Astrocyte (in vitro differentiated cells and primary cell): ENCODE measurements at regions not wholly inside any gene's neighbourhood (a gene's known extent, or its start where the extent isn't known, plus 50 kb on each side); places are given as distances from the start of the nearest gene placed in this dataset.

Source experiments
- DNase-seq: peaks from one replicate; pipeline ENCODE4 v3.0.0-alpha.2; 2010; ENCODE audit warnings: low read depth
- FAIRE-seq: peaks from 2 replicates; lab custom pipeline; 2011; peaks lifted over from hg19 to GRCh38; lab: Jason Lieb, UNC
- H2AFZ ChIP-seq: 2 replicates; pipeline ENCODE4 v1.6.0; 2012; ENCODE audit warnings: low read depth, low read length, inconsistent platforms
- H3K27ac ChIP-seq: 2 replicates; pipeline ENCODE4 v1.5.1; 2011; ENCODE audit warnings: low read depth, low read length, inconsistent platforms
- H3K27me3 ChIP-seq: 2 replicates; pipeline ENCODE4 v1.6.0; 2011; ENCODE audit warnings: low read length, inconsistent platforms; ENCODE audit not compliant: insufficient read depth
- H3K36me3 ChIP-seq: 2 replicates; pipeline ENCODE4 v1.5.1; 2011; ENCODE audit warnings: low read length, inconsistent platforms; ENCODE audit not compliant: insufficient read depth
- H3K4me1 ChIP-seq: 2 replicates; pipeline ENCODE4 v1.5.1; 2011; ENCODE audit warnings: low read length, inconsistent platforms; ENCODE audit not compliant: insufficient read depth
- H3K4me2 ChIP-seq: 2 replicates; pipeline ENCODE4 v1.6.0; 2012; ENCODE audit warnings: low read length, inconsistent platforms
- H3K4me3 ChIP-seq: 2 replicates; pipeline ENCODE4 v1.5.1; 2011; ENCODE audit warnings: low read depth, mild to moderate bottlenecking, low read length, inconsistent platforms; ENCODE audit not compliant: insufficient read depth
- H3K79me2 ChIP-seq: 2 replicates; pipeline ENCODE4 v1.6.0; 2012; ENCODE audit warnings: mild to moderate bottlenecking, low read length, inconsistent platforms; ENCODE audit not compliant: insufficient read depth
- H3K9ac ChIP-seq: 2 replicates; pipeline ENCODE4 v1.6.0; 2012; ENCODE audit warnings: mild to moderate bottlenecking, low read length, inconsistent platforms
- H3K9me3 ChIP-seq: 2 replicates; pipeline ENCODE4 v1.5.1; 2012; ENCODE audit warnings: low read depth, mild to moderate bottlenecking, low read length, inconsistent platforms; ENCODE audit not compliant: insufficient read depth
- H4K20me1 ChIP-seq: 2 replicates; pipeline ENCODE4 v1.6.0; 2012; ENCODE audit warnings: low read length, inconsistent platforms; ENCODE audit not compliant: insufficient read depth
- H3K27ac Mint-ChIP-seq: one replicate; pipeline ENCODE4 v1.8.0; 2021; ENCODE audit warnings: mild to moderate bottlenecking, mixed read lengths; ENCODE audit not compliant: unreplicated experiment
- H3K27me3 Mint-ChIP-seq: one replicate; pipeline ENCODE4 v1.8.0; 2021; ENCODE audit warnings: low read depth, mixed read lengths; ENCODE audit not compliant: unreplicated experiment
- H3K36me3 Mint-ChIP-seq: one replicate; pipeline ENCODE4 v1.8.0; 2021; ENCODE audit warnings: low read depth, mixed read lengths; ENCODE audit not compliant: unreplicated experiment
- H3K4me1 Mint-ChIP-seq: one replicate; pipeline ENCODE4 v1.8.0; 2021; ENCODE audit warnings: low read depth, mixed read lengths; ENCODE audit not compliant: unreplicated experiment
- H3K4me3 Mint-ChIP-seq: one replicate; pipeline ENCODE4 v1.8.0; 2021; ENCODE audit warnings: mild to moderate bottlenecking, moderate library complexity, mixed read lengths; ENCODE audit not compliant: unreplicated experiment
- H3K9me3 Mint-ChIP-seq: one replicate; pipeline ENCODE4 v1.8.0; 2021; ENCODE audit warnings: mild to moderate bottlenecking, mixed read lengths; ENCODE audit not compliant: unreplicated experiment
- EZH2 ChIP-seq: IDR thresholded peaks from 2 replicates; pipeline ENCODE4 v1.6.1; 2012; ENCODE audit warnings: mild to moderate bottlenecking, low read length, inconsistent platforms; ENCODE audit not compliant: insufficient read depth
- TF ChIP-seq, protein P1 (sequence below): IDR thresholded peaks from 2 replicates; pipeline ENCODE4 v1.5.1; 2011; ENCODE audit warnings: low read depth, mild to moderate bottlenecking, inconsistent platforms, low read length, moderate library complexity; ENCODE audit not compliant: insufficient read depth

DNA sequence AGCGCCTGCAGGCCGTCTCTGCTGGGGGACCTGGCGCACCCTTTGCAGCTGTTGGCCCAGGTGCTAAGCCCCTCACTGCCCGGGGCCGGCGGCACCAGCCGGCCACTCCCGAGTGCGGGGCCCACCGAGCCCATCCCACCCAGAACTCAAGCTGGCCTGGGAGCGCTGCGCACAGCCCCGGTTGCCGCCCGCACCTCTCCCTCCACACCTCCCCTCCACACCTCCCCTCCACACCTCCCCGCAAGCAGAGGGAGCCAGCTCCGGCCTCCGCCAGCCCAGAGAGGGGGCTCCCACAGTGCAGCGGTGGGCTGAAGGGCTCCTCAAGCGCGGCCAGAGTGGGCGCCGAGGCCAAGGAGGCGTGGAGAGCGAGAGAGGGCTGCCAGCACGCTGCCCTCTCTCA is 177.8 kb upstream of the KAZN start:
- Histone ChIP-seq H4K20me1 (no peaks in the 10 kb centered on the region), H3K27ac (no peak overlapping the region), H3K9me3 (no peaks in the 10 kb centered on the region), H3K4me2 (no peak overlapping the region), H3K4me1 (no peaks in the 10 kb centered on the region), H3K27me3 (no peaks in the 10 kb centered on the region), H3K4me3 (no peak overlapping the region), H3K36me3 (no peaks in the 10 kb centered on the region), H2AFZ (no peak overlapping the region), H3K9ac (no peak overlapping the region), H3K79me2 (no peaks in the 10 kb centered on the region)
- H3K27ac Mint-ChIP-seq: no peak overlapping the region
- DNase-seq (no peak), FAIRE-seq (no peak)
- no peak overlapping the region for H3K4me3 Mint-ChIP-seq
- H3K9me3 Mint-ChIP-seq: peaks cover 8% of the 10 kb centered on the region
- H3K4me1 Mint-ChIP-seq: no peaks in the 10 kb centered on the region
- TF ChIP-seq, protein P1, sequence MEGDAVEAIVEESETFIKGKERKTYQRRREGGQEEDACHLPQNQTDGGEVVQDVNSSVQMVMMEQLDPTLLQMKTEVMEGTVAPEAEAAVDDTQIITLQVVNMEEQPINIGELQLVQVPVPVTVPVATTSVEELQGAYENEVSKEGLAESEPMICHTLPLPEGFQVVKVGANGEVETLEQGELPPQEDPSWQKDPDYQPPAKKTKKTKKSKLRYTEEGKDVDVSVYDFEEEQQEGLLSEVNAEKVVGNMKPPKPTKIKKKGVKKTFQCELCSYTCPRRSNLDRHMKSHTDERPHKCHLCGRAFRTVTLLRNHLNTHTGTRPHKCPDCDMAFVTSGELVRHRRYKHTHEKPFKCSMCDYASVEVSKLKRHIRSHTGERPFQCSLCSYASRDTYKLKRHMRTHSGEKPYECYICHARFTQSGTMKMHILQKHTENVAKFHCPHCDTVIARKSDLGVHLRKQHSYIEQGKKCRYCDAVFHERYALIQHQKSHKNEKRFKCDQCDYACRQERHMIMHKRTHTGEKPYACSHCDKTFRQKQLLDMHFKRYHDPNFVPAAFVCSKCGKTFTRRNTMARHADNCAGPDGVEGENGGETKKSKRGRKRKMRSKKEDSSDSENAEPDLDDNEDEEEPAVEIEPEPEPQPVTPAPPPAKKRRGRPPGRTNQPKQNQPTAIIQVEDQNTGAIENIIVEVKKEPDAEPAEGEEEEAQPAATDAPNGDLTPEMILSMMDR: no peak
- TF ChIP-seq EZH2: no peak
- no peaks in the 10 kb centered on the region for H3K36me3 Mint-ChIP-seq
- peaks cover 12% of the 10 kb centered on the region for H3K27me3 Mint-ChIP-seq

DNA sequence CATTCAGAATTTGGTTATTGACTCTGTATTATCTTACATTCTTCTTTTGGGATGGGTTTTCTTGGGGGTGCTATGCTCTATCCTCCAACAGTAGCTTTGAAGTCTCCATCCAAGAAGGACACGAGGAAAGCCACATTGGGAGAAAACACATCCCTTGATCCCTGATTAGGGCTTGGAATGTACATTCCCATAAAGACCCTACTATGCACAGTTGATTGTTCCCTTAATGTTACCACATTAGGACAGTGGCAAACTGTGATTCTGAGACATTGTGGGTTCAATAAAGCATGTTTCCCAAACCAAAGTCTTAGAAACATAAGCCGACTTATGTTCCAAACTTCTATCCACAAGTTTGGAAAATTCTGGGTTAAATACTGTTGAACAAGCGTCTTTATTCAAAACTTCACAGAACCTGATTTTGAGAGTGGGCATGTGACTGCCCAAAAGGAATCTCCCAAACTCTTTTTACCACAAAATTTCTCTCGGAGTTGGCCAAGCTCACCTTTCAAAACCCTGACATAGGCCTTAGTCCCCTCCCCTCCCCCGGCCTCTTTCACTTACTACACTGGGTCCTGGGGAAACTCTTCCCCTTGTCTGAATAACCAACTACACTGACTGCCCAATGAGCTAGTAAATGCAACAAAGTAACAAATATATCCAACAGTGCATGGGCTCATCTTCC is 177.0 kb upstream of the KAZN start:
- peaks cover 12% of the 10 kb centered on the region for H3K27me3 Mint-ChIP-seq
- TF ChIP-seq, protein P1: no peak
- TF ChIP-seq EZH2: no peak
- no peak for FAIRE-seq
- H3K9ac ChIP-seq: no peak overlapping the region
- no peaks in the 10 kb centered on the region for H3K27me3 ChIP-seq
- no peak overlapping the region for H3K27ac ChIP-seq
- no peak for DNase-seq
- no peaks in the 10 kb centered on the region for H4K20me1 ChIP-seq
- H3K36me3 ChIP-seq: no peaks in the 10 kb centered on the region
- H3K36me3 Mint-ChIP-seq: no peaks in the 10 kb centered on the region
- H3K4me2 ChIP-seq: no peak overlapping the region
- no peaks in the 10 kb centered on the region for H3K4me1 Mint-ChIP-seq
- no peaks in the 10 kb centered on the region for H3K4me1 ChIP-seq
- H3K4me3 Mint-ChIP-seq: no peak overlapping the region
- H3K27ac Mint-ChIP-seq: no peak overlapping the region
- H3K9me3 Mint-ChIP-seq: peaks cover 8% of the 10 kb centered on the region
- H3K9me3 ChIP-seq: no peaks in the 10 kb centered on the region
- H2AFZ ChIP-seq: no peak overlapping the region
- H3K4me3 ChIP-seq: no peak overlapping the region
- H3K79me2 ChIP-seq: no peaks in the 10 kb centered on the region

DNA sequence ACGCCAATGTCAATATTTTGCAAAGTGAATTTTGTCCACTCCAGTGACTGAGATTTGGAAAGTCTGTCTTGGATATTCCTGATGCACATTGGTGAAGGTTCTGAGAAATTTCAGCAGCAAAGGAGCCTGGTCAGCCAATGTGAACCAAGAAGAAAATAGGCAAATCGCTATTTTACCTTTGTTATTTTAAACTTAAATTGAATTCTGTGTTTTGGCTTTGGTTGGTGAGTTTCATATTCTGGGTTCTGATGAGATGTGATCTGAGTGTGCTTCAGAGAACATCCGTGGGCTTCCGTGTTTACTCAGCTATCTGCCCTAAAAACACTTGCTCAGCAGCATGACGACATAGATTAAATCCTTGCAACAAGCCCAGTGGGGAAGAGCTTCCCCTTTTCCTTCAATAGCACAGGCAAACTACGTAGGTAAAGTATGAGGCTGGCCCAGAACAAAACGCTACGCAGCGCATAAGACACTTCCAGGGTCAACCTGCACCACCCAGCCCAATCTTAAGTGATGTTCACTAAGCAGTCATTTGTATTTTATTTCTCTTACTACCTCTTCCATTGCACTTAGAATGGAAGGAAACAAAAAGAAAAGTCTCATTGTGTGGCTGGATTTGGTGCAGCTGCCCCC is 176.4 kb upstream of the KAZN start:
- FAIRE-seq: no peak

More for the DNA sequence above, 176.4 kb upstream of the KAZN start:
- no peak overlapping the region for H3K4me3 ChIP-seq
- H3K27ac ChIP-seq: no peak overlapping the region
- peaks cover 14% of the 10 kb centered on the region for H3K27me3 Mint-ChIP-seq
- DNase-seq: no peak
- H3K79me2 ChIP-seq: no peaks in the 10 kb centered on the region
- no peaks in the 10 kb centered on the region for H3K4me1 ChIP-seq
- H3K4me1 Mint-ChIP-seq: no peaks in the 10 kb centered on the region
- no peaks in the 10 kb centered on the region for H3K9me3 ChIP-seq
- no peak for TF ChIP-seq EZH2
- TF ChIP-seq, protein P1: no peak
- no peak overlapping the region for H3K4me3 Mint-ChIP-seq
- no peak overlapping the region for H3K9ac ChIP-seq
- no peaks in the 10 kb centered on the region for H3K36me3 Mint-ChIP-seq
- peaks cover 8% of the 10 kb centered on the region for H3K9me3 Mint-ChIP-seq
- H2AFZ ChIP-seq: no peak overlapping the region
- H4K20me1 ChIP-seq: no peaks in the 10 kb centered on the region
- H3K36me3 ChIP-seq: no peaks in the 10 kb centered on the region
- H3K27me3 ChIP-seq: no peaks in the 10 kb centered on the region
- no peak overlapping the region for H3K4me2 ChIP-seq
- no peak overlapping the region for H3K27ac Mint-ChIP-seq
